IMR-90 (cell line): ENCODE measurements at regions not wholly inside any gene's neighbourhood (a gene's known extent, or its start where the extent isn't known, plus 50 kb on each side); places are given as distances from the start of the nearest gene placed in this dataset.

ENCODE experiments used
- ATAC-seq: fragments of 200-7000 bp; cut with Tn5 transposase; 2 replicates; pipeline ENCODE4 v1.9.1; 2020; ENCODE audit warnings: low read depth, mild to moderate bottlenecking, moderate library complexity
- BruUV-seq: library from RNA; stranded (reverse); fragments of 400-500 nt; replicated peaks from 2 replicates; lab custom pipeline; 2021; lab: Mats Ljungman, UMichigan
- CTCF ChIA-PET: fragments of 300-600 bp; formaldehyde crosslinking; extraction: SDS; loops from one replicate; lab custom pipeline; 2021; ENCODE audit warnings: antibody characterized with exemption; lab: Yijun Ruan, JAX
- POLR2A ChIA-PET: fragments of 300-600 bp; sonication (Branson Sonifier 250); formaldehyde crosslinking; loops from one replicate; lab custom pipeline; 2022; ENCODE audit warnings: antibody characterized with exemption; ENCODE audit not compliant: unreplicated experiment; lab: Charles Lee
- DNase-seq: peaks from one replicate; pipeline ENCODE4 v3.0.0; 2013
- H2AFZ ChIP-seq: replicated peaks from 2 replicates; pipeline ENCODE3; 2013; ENCODE audit warnings: low read length, mild to moderate bottlenecking; ENCODE audit not compliant: poor library complexity
- H2AK5ac ChIP-seq: 2 replicates; pipeline ENCODE4 v1.6.1; 2013; ENCODE audit warnings: low read depth, low read length, inconsistent platforms
- H2AK9ac ChIP-seq: replicated peaks from 2 replicates; pipeline ENCODE3; 2013; ENCODE audit warnings: mild to moderate bottlenecking, low read depth, low read length, moderate library complexity; ENCODE audit not compliant: poor library complexity
- H2BK120ac ChIP-seq: 2 replicates; pipeline ENCODE4 v1.6.1; 2013; ENCODE audit warnings: low read depth, low read length, inconsistent platforms
- H2BK15ac ChIP-seq: 3 replicates; pipeline ENCODE4 v1.6.1; 2013; ENCODE audit warnings: low read depth, low read length, inconsistent platforms
- H2BK20ac ChIP-seq: 2 replicates; pipeline ENCODE4 v1.6.1; 2013; ENCODE audit warnings: low read depth, mild to moderate bottlenecking, inconsistent platforms, low read length, moderate library complexity
- H2BK5ac ChIP-seq: 2 replicates; pipeline ENCODE4 v1.6.1; 2013; ENCODE audit warnings: mild to moderate bottlenecking, low read depth, low read length, inconsistent platforms; ENCODE audit not compliant: poor library complexity, severe bottlenecking
- H3K14ac ChIP-seq: replicated peaks from 2 replicates; pipeline ENCODE4 v1.6.1; 2013; ENCODE audit warnings: low read depth, low read length, inconsistent platforms
- H3K18ac ChIP-seq: 2 replicates; pipeline ENCODE4 v1.6.1; 2013; ENCODE audit warnings: low read depth, low read length, control low read depth
- H3K23ac ChIP-seq: 2 replicates; pipeline ENCODE4 v1.6.1; 2013; ENCODE audit warnings: low read depth, low read length, inconsistent platforms
- H3K27ac ChIP-seq: 2 replicates; pipeline ENCODE4 v1.5.1; 2013; ENCODE audit warnings: mild to moderate bottlenecking, control low read depth, low read length; ENCODE audit not compliant: insufficient read depth
- H3K27me3 ChIP-seq: 2 replicates; pipeline ENCODE4 v1.6.1; 2013; ENCODE audit warnings: low read length; ENCODE audit not compliant: control insufficient read depth, insufficient read depth
- H3K36me3 ChIP-seq: 2 replicates; pipeline ENCODE4 v1.6.1; 2013; ENCODE audit warnings: low read length, mixed read lengths; ENCODE audit not compliant: control insufficient read depth, insufficient read depth
- H3K4ac ChIP-seq: 2 replicates; pipeline ENCODE4 v1.6.1; 2013; ENCODE audit warnings: low read depth, low read length, inconsistent platforms
- H3K4me1 ChIP-seq: 2 replicates; pipeline ENCODE4 v1.6.1; 2013; ENCODE audit warnings: low read length, mixed read lengths; ENCODE audit not compliant: control insufficient read depth, insufficient read depth
- H3K4me2 ChIP-seq: 2 replicates; pipeline ENCODE4 v1.6.1; 2013; ENCODE audit warnings: low read depth, mild to moderate bottlenecking, control low read depth, low read length, moderate library complexity
- H3K4me3 ChIP-seq: 2 replicates; pipeline ENCODE4 v1.5.1; 2013; ENCODE audit warnings: low read depth, mild to moderate bottlenecking, control low read depth, low read length, moderate library complexity; ENCODE audit not compliant: insufficient read depth
- H3K56ac ChIP-seq: 2 replicates; pipeline ENCODE4 v1.6.1; 2013; ENCODE audit warnings: low read length, inconsistent platforms; ENCODE audit not compliant: insufficient read depth; ENCODE audit errors: extremely low read depth
- H3K79me1 ChIP-seq, 2 experiments: 2 replicates each; pipeline ENCODE4 v1.6.1; 2013; ENCODE audit warnings: low read length in 2 of 2, inconsistent platforms in 1 of 2, low read depth in 1 of 2
- H3K9ac ChIP-seq: 2 replicates; pipeline ENCODE4 v1.6.1; 2013; ENCODE audit warnings: low read depth, low read length, control low read depth
- H3K9me1 ChIP-seq: 2 replicates; pipeline ENCODE4 v1.6.1; 2013; ENCODE audit warnings: low read length, inconsistent platforms; ENCODE audit not compliant: insufficient read depth
- H3K9me3 ChIP-seq: 2 replicates; pipeline ENCODE4 v1.6.1; 2013; ENCODE audit warnings: low read length; ENCODE audit not compliant: control insufficient read depth, insufficient read depth
- H4K20me1 ChIP-seq: 2 replicates; pipeline ENCODE4 v1.6.1; 2013; ENCODE audit warnings: low read length, inconsistent platforms; ENCODE audit not compliant: insufficient read depth
- H4K5ac ChIP-seq: 2 replicates; pipeline ENCODE4 v1.6.1; 2013; ENCODE audit warnings: mild to moderate bottlenecking, low read depth, low read length, control low read depth
- H4K8ac ChIP-seq, 2 experiments: 2 replicates each; pipeline ENCODE4 v1.6.1; 2013; ENCODE audit warnings: low read depth in 2 of 2, low read length in 2 of 2, control low read depth in 1 of 2, inconsistent platforms in 1 of 2
- H4K91ac ChIP-seq: 2 replicates; pipeline ENCODE4 v1.6.1; 2013; ENCODE audit warnings: low read depth, low read length, inconsistent platforms; ENCODE audit not compliant: insufficient read depth
- BHLHE40 ChIP-seq: fragments of 150-350 bp; IDR thresholded peaks from 2 replicates; pipeline ENCODE4 v1.6.1; 2016; ENCODE audit warnings: mild to moderate bottlenecking, low read depth, low read length
- CHD1 ChIP-seq: IDR thresholded peaks from 2 replicates; pipeline ENCODE4 v1.6.1; 2012; ENCODE audit warnings: low read depth, low read length, improper control_type of control experiment
- MAFK ChIP-seq: IDR thresholded peaks from 2 replicates; pipeline ENCODE4 v1.6.1; 2012; ENCODE audit warnings: low read depth, low read length, improper control_type of control experiment
- NFE2L2 ChIP-seq: fragments of 150-350 bp; IDR thresholded peaks from 2 replicates; pipeline ENCODE4 v1.6.1; 2016; ENCODE audit warnings: low read depth, mild to moderate bottlenecking, low read length
- POLR2A ChIP-seq: IDR thresholded peaks from 2 replicates; pipeline ENCODE4 v1.6.1; 2012; ENCODE audit warnings: mild to moderate bottlenecking, low read depth, low read length
- RAD21 ChIP-seq: IDR thresholded peaks from 2 replicates; pipeline ENCODE4 v1.6.1; 2012; ENCODE audit warnings: low read length, improper control_type of control experiment
- RFX5 ChIP-seq: IDR thresholded peaks from 2 replicates; pipeline ENCODE4 v1.8.0; 2012; ENCODE audit warnings: low read depth, mild to moderate bottlenecking, low read length, moderate library complexity
- SMC3 ChIP-seq: fragments of 150-350 bp; IDR thresholded peaks from 2 replicates; pipeline ENCODE4 v1.6.1; 2016; ENCODE audit warnings: low read depth, mild to moderate bottlenecking, antibody characterized with exemption, low read length, moderate library complexity
- WGBS, 2 experiments: methylation state at CpG; one replicate each; pipeline versions ENCODE4 v1.1.5 to v1.1.7; 2013; ENCODE audit warnings: missing lambda C conversion rate in 2 of 2; ENCODE audit not compliant: insufficient read length in 1 of 2; ENCODE audit errors: extremely low coverage in 2 of 2; 5-methylcytosine and 5-hydroxymethylcytosine counted together
- dilution Hi-C: fragments of 300-500 bp; cut with HindIII; formaldehyde crosslinking; loops from one replicate; pipeline ENCODE4 v1.14.3; 2018; ENCODE audit warnings: low sequenced_read_pairs; ENCODE audit not compliant: unreplicated experiment
- in situ Hi-C: fragments of 300-500 bp; cut with MboI; formaldehyde crosslinking; loops from 3 replicates; pipeline ENCODE4 v1.14.3; 2019; ENCODE audit warnings: low sequenced_read_pairs, inconsistent platforms, mixed read lengths
- intact Hi-C: fragments of 100-400 bp; cut with micrococcal nuclease; formaldehyde crosslinking; loops from 2 replicates; pipeline ENCODE4 v1.10.0; 2022

DNA sequence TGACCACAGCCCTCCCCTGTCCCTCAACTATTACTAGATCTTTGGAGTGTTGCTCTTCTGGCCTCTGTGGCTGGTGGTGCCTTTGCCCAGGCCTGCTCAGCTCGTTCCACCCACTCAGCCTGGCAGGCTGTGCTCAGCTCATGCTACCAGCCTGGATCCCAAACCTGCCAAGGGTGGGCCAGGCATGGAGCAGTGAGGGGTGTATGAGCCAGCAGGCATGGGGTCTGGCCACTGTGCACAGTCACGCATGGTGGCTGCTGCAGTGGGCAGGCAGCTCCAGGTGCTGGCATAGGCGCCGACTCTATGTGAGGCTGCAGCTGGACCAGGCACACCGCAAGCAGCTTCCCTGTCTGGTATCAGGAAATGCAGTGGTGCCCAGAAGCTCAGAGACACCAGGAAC is 449.9 kb downstream of the MATN1 start:
- no peaks in the 10 kb centered on the region for H3K4me1 ChIP-seq
- H3K4ac ChIP-seq, result no peak overlapping the region
- no peak overlapping the region for H3K9ac ChIP-seq
- no peak overlapping the region for H2AK9ac ChIP-seq
- ChIA-PET POLR2A (no interaction called here), CTCF (no interaction called here)
- ATAC-seq (no peak), DNase-seq (no peak)
- H3K4me3 ChIP-seq, result no peak overlapping the region
- no peak overlapping the region for H2AFZ ChIP-seq
- no peak overlapping the region for H3K14ac ChIP-seq
- H3K36me3 ChIP-seq, result no peaks in the 10 kb centered on the region
- dilution Hi-C loops (no loop called here), intact Hi-C loops (no loop called here), in situ Hi-C loops (no loop called here)
- no peaks in the 10 kb centered on the region for H3K9me1 ChIP-seq
- no peak overlapping the region for H4K91ac ChIP-seq
- H3K4me2 ChIP-seq, result no peak overlapping the region
- no peaks in the 10 kb centered on the region for H3K27me3 ChIP-seq
- H3K79me1 ChIP-seq, result no peaks in the 10 kb centered on the region
- H4K20me1 ChIP-seq, result no peaks in the 10 kb centered on the region
- WGBS, 2 experiments, result no CpG with 5 or more reads among the region's 5 CpGs
- no peak overlapping the region for H2BK20ac ChIP-seq
- no peaks in the 10 kb centered on the region for H3K9me3 ChIP-seq
- no peak overlapping the region for H2BK15ac ChIP-seq
- no peak overlapping the region for H2BK5ac ChIP-seq
- no peak overlapping the region for H2BK120ac ChIP-seq
- no peak overlapping the region for H3K27ac ChIP-seq
- no peak overlapping the region for H3K18ac ChIP-seq
- no TSS peak for BruUV-seq
- H2AK5ac ChIP-seq, result no peak overlapping the region
- H4K5ac ChIP-seq, result no peak overlapping the region
- H4K8ac ChIP-seq, result no peak overlapping the region
- TF ChIP-seq MAFK, result no peak
- no peak for TF ChIP-seq RAD21
- TF ChIP-seq SMC3, result no peak
- TF ChIP-seq POLR2A, result no peak
- no peak for TF ChIP-seq NFE2L2
- TF ChIP-seq CHD1, result no peak
- no peak for TF ChIP-seq BHLHE40
- no peak for TF ChIP-seq RFX5
- H3K56ac ChIP-seq, result no peak overlapping the region
- H3K23ac ChIP-seq, result no peak overlapping the region
